ENCODE measurements at regions not wholly inside any gene's neighbourhood (a gene's known extent, or its start where the extent isn't known, plus 50 kb on each side); places are given as distances from the start of the nearest gene placed in this dataset.

GRCh38 chr14:46344327-46344937 is 307.1 kb downstream of the RPL10L start:
- TF ChIP-seq CTCF (conservative IDR thresholded peaks at IDR 0.05) = peak; percentile 87
- H3K27ac ChIP-seq = no peak overlapping the region

- no peak overlapping the region for H3K27ac ChIP-seq
- TF ChIP-seq CTCF (conservative IDR thresholded peaks at IDR 0.05) = no peak
Observed at GRCh38 chr14:46325777-46326176, 325.8 kb downstream of the RPL10L start.

- no peak for TF ChIP-seq CTCF (conservative IDR thresholded peaks at IDR 0.05)
- H3K27ac ChIP-seq = no peak overlapping the region
Observed at GRCh38 chr14:46325157-46325556, 326.4 kb downstream of the RPL10L start.

- no peak for TF ChIP-seq CTCF (conservative IDR thresholded peaks at IDR 0.05)
- no peak overlapping the region for H3K27ac ChIP-seq
Observed at GRCh38 chr14:46323404-46323762, 328.2 kb downstream of the RPL10L start.

GRCh38 chr14:46322730-46323403 is 328.7 kb downstream of the RPL10L start:
- no peak for TF ChIP-seq CTCF (conservative IDR thresholded peaks at IDR 0.05)
- H3K27ac ChIP-seq = no peak overlapping the region

- no peak overlapping the region for H3K27ac ChIP-seq
- no peak for TF ChIP-seq CTCF (conservative IDR thresholded peaks at IDR 0.05)
Observed at GRCh38 chr14:46322076-46322475, 329.5 kb downstream of the RPL10L start.

GRCh38 chr14:46306267-46306666 is 345.3 kb downstream of the RPL10L start:
- H3K27ac ChIP-seq = no peak overlapping the region
- no peak for TF ChIP-seq CTCF (conservative IDR thresholded peaks at IDR 0.05)

Data from VCaP (cell line).